CD14-positive monocyte (primary cell): ENCODE measurements at regions not wholly inside any gene's neighbourhood (a gene's known extent, or its start where the extent isn't known, plus 50 kb on each side); places are given as distances from the start of the nearest gene placed in this dataset.
"Not testable (repeated sequence)": the region's sequence is repeated elsewhere in the genome, so short reads cannot be mapped to it uniquely, and the experiment has no call there.

Experiments used
- DNase-seq, 3 donors: peaks; one replicate each; pipeline ENCODE4 v3.0.0-alpha.2; 2011 to 2022
- H2AFZ ChIP-seq: 2 replicates; pipeline ENCODE4 v1.6.0; 2012; ENCODE audit warnings: mild to moderate bottlenecking, low read depth, low read length, inconsistent platforms; ENCODE audit not compliant: insufficient read depth, poor library complexity, severe bottlenecking
- H3K27ac ChIP-seq, 2 donors: 1 replicate in 1 of 2; 2 replicates in 1 of 2; pipeline ENCODE4 v1.5.1; 2012 to 2013; ENCODE audit warnings: low read length in 2 of 2, control low read depth in 1 of 2, inconsistent platforms in 1 of 2, low read depth in 1 of 2, mild to moderate bottlenecking in 1 of 2
- H3K27me3 ChIP-seq, 2 donors: one replicate each; pipeline versions ENCODE4 v1.6.0 to v1.6.1; 2011 to 2013; ENCODE audit warnings: low read length in 2 of 2; ENCODE audit not compliant: control insufficient read depth in 2 of 2, insufficient read depth in 2 of 2
- H3K36me3 ChIP-seq, 2 donors: replicated peaks in 1 of 2; 1 replicate in 1 of 2; 2 replicates in 1 of 2; pipeline versions ENCODE4 v1.5.1 to v1.6.1; 2012 to 2013; ENCODE audit warnings: low read length in 2 of 2, control low read depth in 1 of 2, inconsistent platforms in 1 of 2, mild to moderate bottlenecking in 1 of 2; ENCODE audit not compliant: insufficient read depth in 2 of 2, control insufficient read depth in 1 of 2
- H3K4me1 ChIP-seq, 2 donors: 1 replicate in 1 of 2; 2 replicates in 1 of 2; pipeline versions ENCODE4 v1.5.1 to v1.6.1; 2012 to 2013; ENCODE audit warnings: low read length in 2 of 2, control low read depth in 1 of 2, inconsistent platforms in 1 of 2, mild to moderate bottlenecking in 1 of 2, moderate library complexity in 1 of 2; ENCODE audit not compliant: insufficient read depth in 2 of 2, control insufficient read depth in 1 of 2
- H3K4me2 ChIP-seq: replicated peaks from 2 replicates; pipeline ENCODE3; 2012; ENCODE audit warnings: low read length, moderate library complexity, mild to moderate bottlenecking; ENCODE audit not compliant: poor library complexity, severe bottlenecking; ENCODE audit errors: extremely low read depth
- H3K4me3 ChIP-seq, 3 experiments: fragments of 200-600 bp in 1 of 3; sonication (generic) in 1 of 3; replicated peaks in 1 of 3; 1 replicate in 2 of 3; 2 replicates in 1 of 3; pipeline ENCODE4 v1.5.1; 2011 to 2013; ENCODE audit warnings: low read length in 3 of 3, mild to moderate bottlenecking in 3 of 3, control low read depth in 2 of 3, low read depth in 2 of 3, inconsistent platforms in 1 of 3, moderate library complexity in 1 of 3
- H3K79me2 ChIP-seq: 2 replicates; pipeline ENCODE4 v1.6.0; 2012; ENCODE audit warnings: mild to moderate bottlenecking, control low read depth, inconsistent platforms, low read length, moderate library complexity; ENCODE audit not compliant: insufficient read depth
- H3K9ac ChIP-seq: 2 replicates; pipeline ENCODE4 v1.6.0; 2017; ENCODE audit warnings: low read length, mild to moderate bottlenecking; ENCODE audit not compliant: insufficient read depth, poor library complexity, severe bottlenecking
- H3K9me3 ChIP-seq, 2 donors: replicated peaks in 1 of 2; 1 replicate in 1 of 2; 2 replicates in 1 of 2; pipeline versions ENCODE4 v1.5.1 to v1.6.1; 2012 to 2013; ENCODE audit warnings: low read length in 2 of 2, control low read depth in 1 of 2; ENCODE audit not compliant: control insufficient read depth in 1 of 2, insufficient read depth in 1 of 2
- H4K20me1 ChIP-seq: 2 replicates; pipeline ENCODE4 v1.6.0; 2012; ENCODE audit warnings: mild to moderate bottlenecking, low read length, control low read depth, moderate library complexity; ENCODE audit not compliant: insufficient read depth
- H3K27ac Mint-ChIP-seq, 7 donors: one replicate each; pipeline ENCODE4 v1.8.0; 2020; ENCODE audit warnings: mild to moderate bottlenecking in 7 of 7, mixed read lengths in 7 of 7, moderate library complexity in 6 of 7, inconsistent platforms in 2 of 7
- H3K27me3 Mint-ChIP-seq, 3 donors: one replicate each; pipeline ENCODE4 v1.8.0; 2021 to 2022; ENCODE audit warnings: low read depth in 3 of 3, mild to moderate bottlenecking in 3 of 3, mixed read lengths in 3 of 3, moderate library complexity in 3 of 3, inconsistent platforms in 1 of 3
- H3K36me3 Mint-ChIP-seq, 2 donors: one replicate each; pipeline ENCODE4 v1.8.0; 2020; ENCODE audit warnings: mixed read lengths in 2 of 2, inconsistent platforms in 1 of 2, mild to moderate bottlenecking in 1 of 2
- H3K4me1 Mint-ChIP-seq: one replicate; pipeline ENCODE4 v1.8.0; 2020; ENCODE audit warnings: mild to moderate bottlenecking, mixed read lengths
- H3K4me3 Mint-ChIP-seq, 2 donors: one replicate each; pipeline ENCODE4 v1.8.0; 2020; ENCODE audit warnings: mild to moderate bottlenecking in 2 of 2, mixed read lengths in 2 of 2, moderate library complexity in 1 of 2
- H3K9me3 Mint-ChIP-seq, 7 donors: one replicate each; pipeline ENCODE4 v1.8.0; 2020 to 2022; ENCODE audit warnings: mixed read lengths in 7 of 7, mild to moderate bottlenecking in 6 of 7, moderate library complexity in 6 of 7, inconsistent platforms in 2 of 7
- CTCF ChIP-seq: fragments of 200-600 bp; IDR thresholded peaks from one replicate; pipeline ENCODE4 v1.8.0; 2022; ENCODE audit warnings: antibody characterized with exemption, mild to moderate bottlenecking
- WGBS: methylation state at CpG from one replicate; pipeline ENCODE4 v1.1.5; 2013; ENCODE audit warnings: missing lambda C conversion rate; ENCODE audit not compliant: insufficient coverage; 5-methylcytosine and 5-hydroxymethylcytosine counted together
- intact Hi-C, 2 donors: fragments of 100-400 bp; cut with micrococcal nuclease; formaldehyde crosslinking; loops; one replicate each; pipeline versions ENCODE4 v1.15.0 to v1.15.1; 2023

DNA sequence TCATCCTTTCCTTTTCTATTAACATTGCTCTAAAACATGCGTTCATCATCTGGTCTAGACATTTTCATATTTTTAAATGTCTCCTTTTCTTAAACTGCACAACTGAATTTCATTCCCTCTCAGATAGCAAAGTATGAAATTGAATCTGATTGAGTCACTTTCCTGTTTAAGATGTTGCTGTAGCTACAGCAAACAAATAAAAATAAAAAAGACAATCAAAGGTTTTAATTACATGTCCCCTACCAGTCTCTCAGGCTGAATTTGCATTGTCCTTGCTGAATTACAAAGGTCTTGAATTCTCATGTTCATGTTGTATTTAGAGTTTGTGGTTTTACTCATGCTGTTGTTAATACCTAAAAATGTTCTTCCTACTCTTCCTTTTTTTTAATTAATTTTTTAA lies 537.9 kb upstream of the LRATD1 start:
- Mint-ChIP-seq H3K4me3 (no peak overlapping the region), H3K27ac (no peak overlapping the region), H3K9me3 (peaks cover 0 to 12% (median 5%) of the 10 kb centered on the region in 7 donors), H3K36me3 (no peaks in the 10 kb centered on the region), H3K27me3 (no peaks in the 10 kb centered on the region), H3K4me1 (no peaks in the 10 kb centered on the region)
- H3K9me3 ChIP-seq = peaks cover 7 to 15% of the 10 kb centered on the region in 2 donors
- H3K79me2 ChIP-seq = no peaks in the 10 kb centered on the region
- no peak overlapping the region for H2AFZ ChIP-seq
- H4K20me1 ChIP-seq = no peaks in the 10 kb centered on the region
- WGBS = no CpG with 5 or more reads among the region's 1 CpG
- H3K4me2 ChIP-seq = no peak overlapping the region
- intact Hi-C loops = no loop called here
- no peaks in the 10 kb centered on the region for H3K27me3 ChIP-seq
- no peaks in the 10 kb centered on the region for H3K36me3 ChIP-seq
- H3K4me1 ChIP-seq = no peaks in the 10 kb centered on the region
- H3K27ac ChIP-seq = no peak overlapping the region
- TF ChIP-seq CTCF = no peak
- no peak overlapping the region for H3K4me3 ChIP-seq
- no peak overlapping the region for H3K9ac ChIP-seq
- DNase-seq = no peak

DNA sequence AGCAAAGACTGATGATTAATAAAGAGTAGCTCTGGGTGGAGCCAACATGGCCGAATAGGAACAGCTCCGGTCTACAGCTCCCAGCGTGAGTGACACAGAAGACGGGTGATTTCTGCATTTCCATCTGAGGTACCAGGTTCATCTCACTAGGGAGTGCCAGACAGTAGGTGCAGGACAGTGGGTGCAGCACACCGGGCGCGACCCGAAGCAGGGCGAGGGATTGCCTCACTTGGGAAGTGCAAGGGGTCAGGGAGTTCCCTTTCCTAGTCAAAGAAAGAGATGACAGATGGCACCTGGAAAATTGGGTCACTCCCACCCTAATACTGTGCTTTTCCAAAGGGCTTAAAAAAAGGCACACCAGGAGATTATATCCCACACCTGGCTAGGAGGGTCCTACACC lies 533.4 kb upstream of the LRATD1 start:
- H3K4me1 Mint-ChIP-seq = not testable (repeated sequence)

More for the DNA sequence above, 533.4 kb upstream of the LRATD1 start:
- H3K27ac ChIP-seq, H3K4me3 ChIP-seq, H3K4me3 Mint-ChIP-seq, DNase-seq, H3K36me3 ChIP-seq, H4K20me1 ChIP-seq, H3K9ac ChIP-seq, H3K79me2 ChIP-seq, H3K4me2 ChIP-seq, H3K27me3 Mint-ChIP-seq, H3K4me1 ChIP-seq, H2AFZ ChIP-seq, H3K36me3 Mint-ChIP-seq, intact Hi-C loops, H3K27ac Mint-ChIP-seq, H3K27me3 ChIP-seq: not testable (repeated sequence)
- 98% methylated on average over 5 of the region's 9 CpGs for WGBS
- peaks cover 4 to 18% (median 12%) of the 10 kb centered on the region in 7 donors for H3K9me3 Mint-ChIP-seq
- peaks cover 7 to 11% of the 10 kb centered on the region in 2 donors for H3K9me3 ChIP-seq
